ENCODE measurements at regions not wholly inside any gene's neighbourhood (a gene's known extent, or its start where the extent isn't known, plus 50 kb on each side); places are given as distances from the start of the nearest gene placed in this dataset.
"Not testable (repeated sequence)": the region's sequence is repeated elsewhere in the genome, so short reads cannot be mapped to it uniquely, and the experiment has no call there.

- in situ Hi-C loops (cut with HindIII; ENCODE audit: low pct_unique_long_range_greater_than_20kb, low sequenced_read_pairs); DNase-seq (ENCODE audit: low read depth, low spot score): not testable (repeated sequence)
Observed at GRCh38 chr13:63829609-63830008, 2414.0 kb upstream of the PCDH20 start.

GRCh38 chr13:63821785-63822184 lies 2406.1 kb upstream of the PCDH20 start:
- in situ Hi-C loops (cut with HindIII; ENCODE audit: low pct_unique_long_range_greater_than_20kb, low sequenced_read_pairs); DNase-seq (ENCODE audit: low read depth, low spot score): not testable (repeated sequence)

- DNase-seq (ENCODE audit: low read depth, low spot score); in situ Hi-C loops (cut with HindIII; ENCODE audit: low pct_unique_long_range_greater_than_20kb, low sequenced_read_pairs): not testable (repeated sequence)
Observed at GRCh38 chr13:63811428-63812004, 2395.9 kb upstream of the PCDH20 start.

GRCh38 chr13:63791134-63791533 lies 2375.5 kb upstream of the PCDH20 start:
- in situ Hi-C loops (cut with HindIII; ENCODE audit: low pct_unique_long_range_greater_than_20kb, low sequenced_read_pairs): not testable (repeated sequence)

GRCh38 chr13:63774133-63774532 lies 2358.5 kb upstream of the PCDH20 start:
- DNase-seq (ENCODE audit: low read depth, low spot score): no peak
- in situ Hi-C loops (cut with HindIII; ENCODE audit: low pct_unique_long_range_greater_than_20kb, low sequenced_read_pairs): no loop called here

More at GRCh38 chr13:63791134-63791533, 2375.5 kb upstream of the PCDH20 start:
- DNase-seq (ENCODE audit: low read depth, low spot score): peak; percentile 43

GRCh38 chr13:63773476-63773875 lies 2357.8 kb upstream of the PCDH20 start:
- in situ Hi-C loops (cut with HindIII; ENCODE audit: low pct_unique_long_range_greater_than_20kb, low sequenced_read_pairs): no loop called here
- no peak for DNase-seq (ENCODE audit: low read depth, low spot score)

- DNase-seq (ENCODE audit: low read depth, low spot score); in situ Hi-C loops (cut with HindIII; ENCODE audit: low pct_unique_long_range_greater_than_20kb, low sequenced_read_pairs): not testable (repeated sequence)
Observed at GRCh38 chr13:63757683-63758082, 2342.0 kb upstream of the PCDH20 start.

- in situ Hi-C loops (cut with HindIII; ENCODE audit: low pct_unique_long_range_greater_than_20kb, low sequenced_read_pairs); DNase-seq (ENCODE audit: low read depth, low spot score): not testable (repeated sequence)
Observed at GRCh38 chr13:63749857-63750256, 2334.2 kb upstream of the PCDH20 start.

- in situ Hi-C loops (cut with HindIII; ENCODE audit: low pct_unique_long_range_greater_than_20kb, low sequenced_read_pairs); DNase-seq (ENCODE audit: low read depth, low spot score): not testable (repeated sequence)
Observed at GRCh38 chr13:63741814-63742101, 2326.1 kb upstream of the PCDH20 start.

GRCh38 chr13:63741029-63741813 lies 2325.6 kb upstream of the PCDH20 start:
- no peak for DNase-seq (ENCODE audit: low read depth, low spot score)
- in situ Hi-C loops (cut with HindIII; ENCODE audit: low pct_unique_long_range_greater_than_20kb, low sequenced_read_pairs): no loop called here

- in situ Hi-C loops (cut with HindIII; ENCODE audit: low pct_unique_long_range_greater_than_20kb, low sequenced_read_pairs); DNase-seq (ENCODE audit: low read depth, low spot score): not testable (repeated sequence)
Observed at GRCh38 chr13:63739112-63739735, 2323.6 kb upstream of the PCDH20 start.

GRCh38 chr13:63737418-63737817 lies 2321.8 kb upstream of the PCDH20 start:
- DNase-seq (ENCODE audit: low read depth, low spot score): no peak
- in situ Hi-C loops (cut with HindIII; ENCODE audit: low pct_unique_long_range_greater_than_20kb, low sequenced_read_pairs): no loop called here

- in situ Hi-C loops (cut with HindIII; ENCODE audit: low pct_unique_long_range_greater_than_20kb, low sequenced_read_pairs): no loop called here
Observed at GRCh38 chr13:63731896-63732295, 2316.2 kb upstream of the PCDH20 start.

GRCh38 chr13:63712159-63712558 lies 2296.5 kb upstream of the PCDH20 start:
- DNase-seq (ENCODE audit: low read depth, low spot score); in situ Hi-C loops (cut with HindIII; ENCODE audit: low pct_unique_long_range_greater_than_20kb, low sequenced_read_pairs): not testable (repeated sequence)

More at GRCh38 chr13:63731896-63732295, 2316.2 kb upstream of the PCDH20 start:
- DNase-seq (ENCODE audit: low read depth, low spot score): no peak

GRCh38 chr13:63706751-63707150 lies 2291.1 kb upstream of the PCDH20 start:
- in situ Hi-C loops (cut with HindIII; ENCODE audit: low pct_unique_long_range_greater_than_20kb, low sequenced_read_pairs): no loop called here
- no peak for DNase-seq (ENCODE audit: low read depth, low spot score)

- in situ Hi-C loops (cut with HindIII; ENCODE audit: low pct_unique_long_range_greater_than_20kb, low sequenced_read_pairs): no loop called here
- no peak for DNase-seq (ENCODE audit: low read depth, low spot score)
Observed at GRCh38 chr13:63704521-63704920, 2288.9 kb upstream of the PCDH20 start.

- in situ Hi-C loops (cut with HindIII; ENCODE audit: low pct_unique_long_range_greater_than_20kb, low sequenced_read_pairs): no loop called here
Observed at GRCh38 chr13:63700350-63700749, 2284.7 kb upstream of the PCDH20 start.

GRCh38 chr13:63699948-63700347 lies 2284.3 kb upstream of the PCDH20 start:
- in situ Hi-C loops (cut with HindIII; ENCODE audit: low pct_unique_long_range_greater_than_20kb, low sequenced_read_pairs): no loop called here
- DNase-seq (ENCODE audit: low read depth, low spot score): no peak

More at GRCh38 chr13:63700350-63700749, 2284.7 kb upstream of the PCDH20 start:
- peak; percentile 34 for DNase-seq (ENCODE audit: low read depth, low spot score)

- in situ Hi-C loops (cut with HindIII; ENCODE audit: low pct_unique_long_range_greater_than_20kb, low sequenced_read_pairs): no loop called here
- DNase-seq (ENCODE audit: low read depth, low spot score): no peak
Observed at GRCh38 chr13:63696055-63696454, 2280.4 kb upstream of the PCDH20 start.

Measured in SK-MEL-5 (cell line).